Endothelial cell (in vitro differentiated cells): ENCODE measurements at regions not wholly inside any gene's neighbourhood (a gene's known extent, or its start where the extent isn't known, plus 50 kb on each side); places are given as distances from the start of the nearest gene placed in this dataset.

ENCODE experiments used
- DNase-seq: peaks from one replicate; pipeline ENCODE4 v3.0.0; 2021; ENCODE audit warnings: low spot score
- H3K27ac Mint-ChIP-seq: one replicate; pipeline ENCODE4 v1.8.0; 2021; ENCODE audit warnings: mixed read lengths, inconsistent platforms; ENCODE audit not compliant: unreplicated experiment
- H3K27me3 Mint-ChIP-seq: one replicate; pipeline ENCODE4 v1.8.0; 2021; ENCODE audit warnings: mild to moderate bottlenecking, moderate library complexity, mixed read lengths, inconsistent platforms; ENCODE audit not compliant: unreplicated experiment
- H3K36me3 Mint-ChIP-seq: one replicate; pipeline ENCODE4 v1.8.0; 2021; ENCODE audit warnings: mild to moderate bottlenecking, low read depth, mixed read lengths, inconsistent platforms; ENCODE audit not compliant: unreplicated experiment
- H3K4me1 Mint-ChIP-seq: one replicate; pipeline ENCODE4 v1.8.0; 2021; ENCODE audit warnings: mild to moderate bottlenecking, mixed read lengths, inconsistent platforms; ENCODE audit not compliant: unreplicated experiment
- H3K4me3 Mint-ChIP-seq: one replicate; pipeline ENCODE4 v1.8.0; 2021; ENCODE audit warnings: mild to moderate bottlenecking, mixed read lengths, inconsistent platforms; ENCODE audit not compliant: unreplicated experiment
- H3K9me3 Mint-ChIP-seq: one replicate; pipeline ENCODE4 v1.8.0; 2021; ENCODE audit warnings: mixed read lengths, inconsistent platforms; ENCODE audit not compliant: unreplicated experiment
- CTCF ChIP-seq: fragments of 200-600 bp; sonication (generic); IDR thresholded peaks from one replicate; pipeline ENCODE4 v1.5.0; 2021; ENCODE audit warnings: antibody characterized with exemption; ENCODE audit not compliant: unreplicated experiment

GRCh38 chr10:131819241-131820072 is 81.4 kb upstream of the PPP2R2D start:
- Mint-ChIP-seq H3K36me3 (no peaks in the 10 kb centered on the region), H3K9me3 (no peaks in the 10 kb centered on the region), H3K27ac (peak overlapping the region; percentile 25), H3K27me3 (peaks cover 6% of the 10 kb centered on the region), H3K4me1 (peaks cover 7% of the 10 kb centered on the region), H3K4me3 (no peak overlapping the region)
- no peak for TF ChIP-seq CTCF
- no peak for DNase-seq

- H3K9me3 Mint-ChIP-seq: no peaks in the 10 kb centered on the region
- H3K27me3 Mint-ChIP-seq: peaks cover 9% of the 10 kb centered on the region
- H3K36me3 Mint-ChIP-seq: no peaks in the 10 kb centered on the region
- no peak overlapping the region for H3K4me3 Mint-ChIP-seq
- TF ChIP-seq CTCF: no peak
- no peak overlapping the region for H3K27ac Mint-ChIP-seq
- no peak for DNase-seq
- peaks cover 9% of the 10 kb centered on the region for H3K4me1 Mint-ChIP-seq
Observed at GRCh38 chr10:131820626-131821025, 80.2 kb upstream of the PPP2R2D start.

- DNase-seq: no peak
Observed at GRCh38 chr10:131821378-131822012, 79.3 kb upstream of the PPP2R2D start.

GRCh38 chr10:131822013-131822691 is 78.7 kb upstream of the PPP2R2D start:
- H3K9me3 Mint-ChIP-seq: no peaks in the 10 kb centered on the region
- DNase-seq: no peak
- TF ChIP-seq CTCF: no peak
- no peak overlapping the region for H3K4me3 Mint-ChIP-seq
- no peak overlapping the region for H3K27ac Mint-ChIP-seq
- peaks cover 8% of the 10 kb centered on the region for H3K4me1 Mint-ChIP-seq
- peaks cover 9% of the 10 kb centered on the region for H3K27me3 Mint-ChIP-seq
- no peaks in the 10 kb centered on the region for H3K36me3 Mint-ChIP-seq

More at GRCh38 chr10:131821378-131822012, 79.3 kb upstream of the PPP2R2D start:
- no peak overlapping the region for H3K4me3 Mint-ChIP-seq
- no peaks in the 10 kb centered on the region for H3K36me3 Mint-ChIP-seq
- H3K27ac Mint-ChIP-seq: no peak overlapping the region
- no peak for TF ChIP-seq CTCF
- H3K4me1 Mint-ChIP-seq: peaks cover 9% of the 10 kb centered on the region
- H3K27me3 Mint-ChIP-seq: peaks cover 9% of the 10 kb centered on the region
- H3K9me3 Mint-ChIP-seq: no peaks in the 10 kb centered on the region
